Erythroblast (primary cell): ENCODE measurements at regions not wholly inside any gene's neighbourhood (a gene's known extent, or its start where the extent isn't known, plus 50 kb on each side); places are given as distances from the start of the nearest gene placed in this dataset.

Experiments
- GATA1 ChIP-seq: IDR thresholded peaks from 2 replicates; pipeline ENCODE4 v1.6.1; 2011; ENCODE audit warnings: low read depth, mild to moderate bottlenecking, control low read depth, low read length, moderate library complexity
- POLR2A ChIP-seq: IDR thresholded peaks from 2 replicates; pipeline ENCODE4 v1.6.1; 2011; ENCODE audit warnings: mild to moderate bottlenecking, low read length

- TF ChIP-seq POLR2A (no peak), GATA1 (no peak)
Measured at GRCh38 chr18:68354176-68354575, 360.7 kb downstream of the TMX3 start.
